ENCODE measurements at regions not wholly inside any gene's neighbourhood (a gene's known extent, or its start where the extent isn't known, plus 50 kb on each side); places are given as distances from the start of the nearest gene placed in this dataset.

DNA sequence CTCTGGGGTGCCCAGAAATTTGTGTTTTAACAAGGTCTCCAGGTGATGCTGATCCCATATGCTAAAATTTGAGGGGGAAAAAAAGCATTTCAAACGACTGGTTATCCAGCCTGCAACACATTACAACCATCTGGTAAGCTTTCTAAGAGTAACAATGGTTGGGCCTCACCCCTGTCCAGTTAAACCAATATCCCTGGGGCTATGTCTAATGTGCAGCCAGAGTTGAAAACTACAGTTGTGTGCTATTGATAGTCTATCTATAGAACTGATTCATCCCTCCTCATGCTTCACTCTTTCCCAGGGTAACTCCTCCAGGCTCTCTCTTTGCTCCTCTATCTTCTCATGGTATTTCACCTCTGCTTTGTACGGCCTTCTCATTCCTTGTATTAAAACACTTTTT lies 458.3 kb downstream of the MMUT start:
- Histone ChIP-seq H4K91ac (ENCODE audit: insufficient read length, low read depth, low read length) (no peak overlapping the region), H3K23me2 (ENCODE audit: insufficient read length, low read depth, low read length, poor library complexity, severe bottlenecking) (no peaks in the 10 kb centered on the region), H4K8ac (replicated peaks; ENCODE audit: insufficient read length, low read depth, low read length) (no peak overlapping the region), H3K79me1 (ENCODE audit: insufficient read depth, low read depth, low read length, poor library complexity, severe bottlenecking) (no peaks in the 10 kb centered on the region), H2AFZ (ENCODE audit: low read length) (no peak overlapping the region), H3K79me2 (ENCODE audit: insufficient read depth, low read length) (no peaks in the 10 kb centered on the region), H3K4ac (ENCODE audit: low read depth, low read length) (no peak overlapping the region), H2BK20ac (ENCODE audit: low read depth, low read length, poor library complexity, severe bottlenecking) (no peak overlapping the region), H3K9me3 (ENCODE audit: control insufficient read depth, low read depth, low read length) (no peaks in the 10 kb centered on the region), H3K18ac (ENCODE audit: insufficient read length, low read depth, low read length) (no peak overlapping the region), H2BK5ac (ENCODE audit: insufficient read length, low read length) (no peak overlapping the region), H3T11ph (ENCODE audit: low read length) (no peak overlapping the region), H3K23ac (ENCODE audit: insufficient read length, low read depth, low read length) (no peak overlapping the region), H4K5ac (ENCODE audit: insufficient read length, low read depth, low read length) (no peak overlapping the region), H3K27ac (ENCODE audit: insufficient read length, low read depth, low read length) (no peak overlapping the region), H3K9ac (ENCODE audit: extremely low read depth, insufficient read length, low read length) (no peak overlapping the region), H2BK120ac (ENCODE audit: low read depth, low read length, poor library complexity, severe bottlenecking) (no peak overlapping the region), H3K14ac (ENCODE audit: insufficient read depth, low read length) (no peak overlapping the region), H3K56ac (ENCODE audit: insufficient read length, low read depth, low read length) (no peak overlapping the region), H3K4me1 (ENCODE audit: insufficient read depth, low read length) (no peaks in the 10 kb centered on the region), H3K4me2 (ENCODE audit: insufficient read depth, insufficient read length, low read length) (no peak overlapping the region), H2BK15ac (ENCODE audit: low read depth, low read length) (no peak overlapping the region), H2AK5ac (ENCODE audit: insufficient read length, low read length) (no peak overlapping the region), H3K27me3 (ENCODE audit: insufficient read depth, low read length) (no peaks in the 10 kb centered on the region), H2BK12ac (ENCODE audit: insufficient read length, low read depth, low read length) (no peak overlapping the region), H4K20me1 (ENCODE audit: control insufficient read depth, insufficient read depth, insufficient read length) (no peaks in the 10 kb centered on the region)
- H3K36me3 Mint-ChIP-seq (ENCODE audit: insufficient read depth in 1 of 3, low read depth in 3 of 3), result peaks cover 0 to 2% (median 0%) of the 10 kb centered on the region in 3 experiments; a peak in 2 of 7 replicates
- no peak overlapping the region; a peak in 1 of 7 replicates for H3K27ac Mint-ChIP-seq
- WGBS (ENCODE audit: extremely low coverage, insufficient read length, low lambda C conversion rate), result no CpG with 5 or more reads among the region's 2 CpGs
- H3K9me3 Mint-ChIP-seq, result peaks cover 6 to 7% of the 10 kb centered on the region in 2 experiments; a peak in 4 of 5 replicates
- no peak for DNase-seq
- H3K4me3 Mint-ChIP-seq, result no peak overlapping the region
- no peaks in the 10 kb centered on the region for H3K4me1 Mint-ChIP-seq
- no peaks in the 10 kb centered on the region for H3K27me3 Mint-ChIP-seq (ENCODE audit: low read depth)
- TF ChIP-seq, protein P1, sequence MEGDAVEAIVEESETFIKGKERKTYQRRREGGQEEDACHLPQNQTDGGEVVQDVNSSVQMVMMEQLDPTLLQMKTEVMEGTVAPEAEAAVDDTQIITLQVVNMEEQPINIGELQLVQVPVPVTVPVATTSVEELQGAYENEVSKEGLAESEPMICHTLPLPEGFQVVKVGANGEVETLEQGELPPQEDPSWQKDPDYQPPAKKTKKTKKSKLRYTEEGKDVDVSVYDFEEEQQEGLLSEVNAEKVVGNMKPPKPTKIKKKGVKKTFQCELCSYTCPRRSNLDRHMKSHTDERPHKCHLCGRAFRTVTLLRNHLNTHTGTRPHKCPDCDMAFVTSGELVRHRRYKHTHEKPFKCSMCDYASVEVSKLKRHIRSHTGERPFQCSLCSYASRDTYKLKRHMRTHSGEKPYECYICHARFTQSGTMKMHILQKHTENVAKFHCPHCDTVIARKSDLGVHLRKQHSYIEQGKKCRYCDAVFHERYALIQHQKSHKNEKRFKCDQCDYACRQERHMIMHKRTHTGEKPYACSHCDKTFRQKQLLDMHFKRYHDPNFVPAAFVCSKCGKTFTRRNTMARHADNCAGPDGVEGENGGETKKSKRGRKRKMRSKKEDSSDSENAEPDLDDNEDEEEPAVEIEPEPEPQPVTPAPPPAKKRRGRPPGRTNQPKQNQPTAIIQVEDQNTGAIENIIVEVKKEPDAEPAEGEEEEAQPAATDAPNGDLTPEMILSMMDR (conservative IDR thresholded peaks at IDR 0.05), result no peak

Measured in H9 (cell line).